ENCODE measurements at regions not wholly inside any gene's neighbourhood (a gene's known extent, or its start where the extent isn't known, plus 50 kb on each side); places are given as distances from the start of the nearest gene placed in this dataset.
"Not testable (repeated sequence)": the region's sequence is repeated elsewhere in the genome, so short reads cannot be mapped to it uniquely, and the experiment has no call there.

GRCh38 chr9:764986-765385, 76.5 kb upstream of the DMRT1 start:
- H3K4me1 ChIP-seq (ENCODE audit: low read depth): no peaks in the 10 kb centered on the region

GRCh38 chr9:767061-767561, 74.4 kb upstream of the DMRT1 start:
- H3K4me3 ChIP-seq; DNase-seq (ENCODE audit: low read depth in 1 of 2, low spot score in 1 of 2); H3K36me3 ChIP-seq; H3K9me3 ChIP-seq (ENCODE audit: low read depth); H3K4me1 ChIP-seq (ENCODE audit: low read depth); H3K27ac ChIP-seq; H3K27me3 ChIP-seq: not testable (repeated sequence)

More at GRCh38 chr9:764986-765385, 76.5 kb upstream of the DMRT1 start:
- no peak for DNase-seq (ENCODE audit: low read depth in 1 of 2, low spot score in 1 of 2)
- Histone ChIP-seq H3K9me3 (ENCODE audit: low read depth) (no peaks in the 10 kb centered on the region), H3K27me3 (no peaks in the 10 kb centered on the region), H3K27ac (no peak overlapping the region), H3K4me3 (no peak overlapping the region), H3K36me3 (no peaks in the 10 kb centered on the region)
- TF ChIP-seq CTCF (IDR thresholded peaks at IDR 0.05; ENCODE audit: low read depth, low read length): no peak

GRCh38 chr9:776086-776485, 65.4 kb upstream of the DMRT1 start:
- no peak overlapping the region for H3K27ac ChIP-seq
- no peaks in the 10 kb centered on the region for H3K9me3 ChIP-seq (ENCODE audit: low read depth)
- no peaks in the 10 kb centered on the region for H3K27me3 ChIP-seq
- DNase-seq (ENCODE audit: low read depth in 1 of 2, low spot score in 1 of 2): no peak
- no peak overlapping the region for H3K4me3 ChIP-seq
- no peaks in the 10 kb centered on the region for H3K36me3 ChIP-seq
- TF ChIP-seq CTCF (IDR thresholded peaks at IDR 0.05; ENCODE audit: low read depth, low read length): no peak
- H3K4me1 ChIP-seq (ENCODE audit: low read depth): no peaks in the 10 kb centered on the region

GRCh38 chr9:777978-778377, 63.5 kb upstream of the DMRT1 start:
- no peak for TF ChIP-seq CTCF (IDR thresholded peaks at IDR 0.05; ENCODE audit: low read depth, low read length)
- no peaks in the 10 kb centered on the region for H3K9me3 ChIP-seq (ENCODE audit: low read depth)
- H3K4me3 ChIP-seq: no peak overlapping the region
- H3K36me3 ChIP-seq: no peaks in the 10 kb centered on the region
- no peak overlapping the region for H3K27ac ChIP-seq
- no peak for DNase-seq (ENCODE audit: low read depth in 1 of 2, low spot score in 1 of 2)
- H3K4me1 ChIP-seq (ENCODE audit: low read depth): no peaks in the 10 kb centered on the region
- no peaks in the 10 kb centered on the region for H3K27me3 ChIP-seq

GRCh38 chr9:784202-784601, 57.3 kb upstream of the DMRT1 start:
- no peaks in the 10 kb centered on the region for H3K36me3 ChIP-seq
- H3K4me3 ChIP-seq: no peak overlapping the region
- no peaks in the 10 kb centered on the region for H3K9me3 ChIP-seq (ENCODE audit: low read depth)
- TF ChIP-seq CTCF (IDR thresholded peaks at IDR 0.05; ENCODE audit: low read depth, low read length): no peak
- H3K27me3 ChIP-seq: no peaks in the 10 kb centered on the region
- DNase-seq (ENCODE audit: low read depth in 1 of 2, low spot score in 1 of 2): no peak
- H3K4me1 ChIP-seq (ENCODE audit: low read depth): no peaks in the 10 kb centered on the region
- no peak overlapping the region for H3K27ac ChIP-seq

- Histone ChIP-seq H3K36me3 (no peaks in the 10 kb centered on the region), H3K4me3 (no peak overlapping the region), H3K27ac (no peak overlapping the region), H3K27me3 (no peaks in the 10 kb centered on the region), H3K4me1 (ENCODE audit: low read depth) (no peaks in the 10 kb centered on the region), H3K9me3 (ENCODE audit: low read depth) (no peaks in the 10 kb centered on the region)
- no peak for TF ChIP-seq CTCF (IDR thresholded peaks at IDR 0.05; ENCODE audit: low read depth, low read length)
- DNase-seq (ENCODE audit: low read depth in 1 of 2, low spot score in 1 of 2): no peak
Observed at GRCh38 chr9:784916-785315, 56.6 kb upstream of the DMRT1 start.
